ENCODE measurements at regions not wholly inside any gene's neighbourhood (a gene's known extent, or its start where the extent isn't known, plus 50 kb on each side); places are given as distances from the start of the nearest gene placed in this dataset.
A peak's percentile ranks its signal among the peaks of the same experiment; 100 is the strongest.

DNA sequence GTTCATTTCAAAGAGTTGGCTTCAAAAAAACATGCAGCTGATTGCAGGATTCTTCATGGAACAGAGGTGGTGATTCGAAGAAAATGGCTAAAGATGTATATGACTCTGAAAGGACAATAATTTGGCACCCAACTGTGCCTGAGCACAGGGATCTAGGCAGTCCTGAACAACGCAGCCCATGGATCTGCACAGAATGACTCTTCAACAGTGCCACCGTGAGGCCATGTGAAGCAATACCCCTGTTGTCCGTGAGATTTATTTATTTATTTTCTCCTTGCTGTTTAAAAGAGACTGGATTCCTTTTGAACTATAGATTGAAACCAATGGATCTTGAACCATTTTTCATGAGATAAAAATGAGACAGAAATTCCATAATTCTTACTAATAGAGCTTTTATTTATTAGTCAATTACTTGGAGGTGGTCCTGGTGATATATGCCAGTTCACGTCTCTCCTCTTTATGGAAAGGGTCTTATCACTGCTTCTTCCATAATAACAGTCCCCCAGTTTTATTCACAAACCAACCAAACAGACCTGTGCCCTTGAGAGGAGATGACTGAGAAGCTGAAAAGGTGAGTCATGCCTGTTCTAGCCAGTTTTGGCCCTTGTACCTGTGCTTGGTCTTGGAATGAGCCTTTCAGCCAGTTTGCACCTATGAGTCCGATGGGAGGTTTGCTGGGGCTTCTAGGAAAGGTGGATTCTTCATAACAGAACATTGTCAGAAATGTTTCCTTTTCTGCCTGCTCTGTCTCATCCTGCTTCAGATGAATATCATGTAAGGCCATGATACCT lies 1598.3 kb downstream of the AACS start:
- peak in 1 of 2 donors; percentile 54 for DNase-seq (ENCODE audit: low read depth in 2 of 2)

DNA sequence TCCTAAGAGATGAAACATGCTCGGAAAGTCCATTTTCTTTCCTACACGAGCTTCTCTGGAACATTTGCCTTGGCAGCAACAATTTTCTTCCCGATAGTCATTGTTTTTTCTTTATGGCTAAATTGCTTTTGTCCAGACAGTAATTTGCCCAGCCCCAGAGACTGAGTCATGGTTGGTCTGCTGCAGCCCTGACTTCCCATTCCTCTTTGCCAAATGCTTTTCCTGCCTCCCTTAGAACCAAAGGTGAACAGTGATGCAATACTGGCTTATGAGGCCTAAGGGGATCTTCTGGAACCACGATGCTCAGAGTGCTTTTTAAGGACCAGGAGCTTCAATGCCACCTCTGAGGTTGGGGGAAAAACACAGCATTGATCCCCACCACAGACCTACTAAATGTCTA lies 1599.6 kb upstream of the TMEM132C start:
- DNase-seq (ENCODE audit: low read depth in 2 of 2) = peak in 1 of 2 donors; percentile 90

DNA sequence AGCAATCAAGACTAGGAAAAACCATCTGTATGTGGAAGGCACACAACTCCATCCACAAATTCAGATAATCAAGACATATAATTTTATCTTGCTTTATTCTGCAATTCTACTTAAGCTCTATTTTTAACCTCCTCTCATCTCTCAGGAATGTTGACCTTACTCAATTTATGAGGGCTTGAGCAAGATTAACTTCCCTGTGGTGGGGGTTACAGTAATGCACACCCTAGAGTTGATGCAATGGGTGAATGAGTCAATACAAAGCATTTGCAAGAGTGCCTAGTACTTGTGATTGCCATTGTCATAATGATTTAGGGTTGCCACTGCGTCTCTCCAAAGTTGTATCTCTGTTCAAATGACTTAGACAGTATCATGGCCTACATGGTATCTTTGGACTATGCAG lies 1598.4 kb upstream of the TMEM132C start:
- peak in 1 of 2 donors; percentile 24 for DNase-seq (ENCODE audit: low read depth in 2 of 2)

DNA sequence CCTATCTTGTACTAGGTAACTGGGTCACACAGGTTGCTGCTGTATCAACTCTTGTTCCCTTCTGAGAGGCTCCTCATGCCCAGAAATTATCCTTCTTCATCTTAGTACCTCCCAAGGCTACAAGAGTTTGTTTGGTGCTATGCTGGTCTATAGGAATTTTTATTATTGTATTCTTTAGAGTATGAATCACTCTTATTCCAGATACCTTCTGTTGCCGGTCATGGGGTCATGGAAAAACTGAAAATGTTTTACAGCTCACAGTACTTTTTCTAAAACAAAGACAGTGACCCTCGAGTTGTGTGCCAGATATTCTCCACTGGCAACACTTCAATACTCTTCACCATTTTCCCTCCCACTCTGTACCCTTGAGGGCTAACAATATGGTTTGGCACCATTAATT lies 1598.0 kb upstream of the TMEM132C start:
- DNase-seq (ENCODE audit: low read depth in 2 of 2) = peak in 1 of 2 donors; percentile 90

DNA sequence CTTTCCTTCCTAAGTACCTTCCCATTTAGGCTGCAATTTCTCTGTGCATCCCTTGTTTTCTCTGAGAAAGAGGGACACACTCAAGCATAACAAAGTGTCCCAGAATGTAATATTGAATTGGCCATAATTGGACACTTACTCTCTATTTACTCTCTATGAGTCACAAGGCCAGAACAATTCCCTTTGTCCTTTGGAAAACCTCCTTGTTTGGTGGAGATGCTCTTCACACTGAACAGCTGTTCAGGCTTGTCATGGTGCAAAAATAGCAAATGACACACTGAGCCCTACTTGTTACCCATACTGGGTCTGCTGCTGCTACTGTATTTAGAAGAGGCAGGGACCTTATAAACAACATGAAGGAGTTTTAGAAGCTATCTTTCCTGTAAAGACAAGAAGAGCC lies 1590.5 kb upstream of the TMEM132C start:
- no peak for DNase-seq (ENCODE audit: low read depth in 2 of 2)

DNA sequence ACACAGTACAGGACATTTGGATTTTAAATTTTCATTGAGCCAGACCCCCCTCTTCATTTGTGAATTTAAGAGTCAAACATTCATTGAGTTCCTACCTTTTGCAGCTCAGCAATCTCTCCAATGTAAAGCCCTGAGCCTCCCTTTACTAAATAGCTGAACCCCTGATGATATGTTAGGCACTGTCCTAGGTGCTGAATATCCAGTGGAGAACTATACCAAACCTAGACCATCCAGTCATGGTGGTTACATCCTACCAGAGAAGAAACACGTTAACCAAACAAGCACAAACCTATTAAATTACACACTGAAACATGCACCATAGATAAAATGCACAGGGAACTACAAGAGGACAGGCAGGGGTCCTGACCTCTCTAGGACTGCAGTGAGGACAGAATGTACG lies 1585.3 kb upstream of the TMEM132C start:
- peak in 1 of 2 donors; percentile 3 for DNase-seq (ENCODE audit: low read depth in 2 of 2)

DNA sequence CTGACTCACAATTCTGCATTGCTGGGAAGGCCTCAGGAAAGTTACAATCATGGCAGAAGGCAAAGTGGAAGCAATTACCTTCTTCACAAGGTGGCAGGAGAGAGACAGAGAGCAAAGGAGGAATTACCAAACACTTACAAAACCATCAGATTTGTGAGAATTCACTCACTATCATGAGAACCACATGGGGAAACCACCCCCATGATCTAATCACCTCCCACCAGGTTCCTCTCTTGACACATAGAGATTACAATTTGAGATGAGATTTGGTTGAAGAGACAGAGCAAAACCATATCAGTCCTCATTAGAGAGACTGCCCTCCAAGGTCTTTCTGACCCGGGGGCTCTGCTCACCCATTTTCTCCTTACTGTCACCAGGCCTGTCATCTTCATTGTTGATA lies 1582.3 kb upstream of the TMEM132C start:
- DNase-seq (ENCODE audit: low read depth in 2 of 2) = no peak

DNA sequence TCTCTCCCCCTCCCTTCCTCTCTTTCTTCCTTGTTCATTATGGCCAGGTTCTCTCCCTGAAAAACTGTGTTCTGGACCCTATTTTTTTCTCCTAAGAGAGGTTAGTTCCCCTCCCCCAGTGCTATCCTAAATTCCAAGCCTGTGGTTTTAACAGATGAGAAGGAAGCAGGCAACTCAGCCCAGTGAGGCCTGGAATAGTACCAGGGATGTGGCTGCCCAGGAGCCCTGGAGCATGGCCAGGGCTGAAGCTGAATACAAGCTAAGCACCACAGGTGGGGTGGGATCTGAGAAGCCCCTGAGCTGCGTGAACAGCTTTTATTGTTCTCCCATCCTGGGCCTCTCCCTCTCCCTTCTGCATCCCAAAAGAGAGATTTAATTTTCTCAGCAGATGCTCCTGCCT lies 1581.3 kb upstream of the TMEM132C start:
- no peak for DNase-seq (ENCODE audit: low read depth in 2 of 2)

DNA sequence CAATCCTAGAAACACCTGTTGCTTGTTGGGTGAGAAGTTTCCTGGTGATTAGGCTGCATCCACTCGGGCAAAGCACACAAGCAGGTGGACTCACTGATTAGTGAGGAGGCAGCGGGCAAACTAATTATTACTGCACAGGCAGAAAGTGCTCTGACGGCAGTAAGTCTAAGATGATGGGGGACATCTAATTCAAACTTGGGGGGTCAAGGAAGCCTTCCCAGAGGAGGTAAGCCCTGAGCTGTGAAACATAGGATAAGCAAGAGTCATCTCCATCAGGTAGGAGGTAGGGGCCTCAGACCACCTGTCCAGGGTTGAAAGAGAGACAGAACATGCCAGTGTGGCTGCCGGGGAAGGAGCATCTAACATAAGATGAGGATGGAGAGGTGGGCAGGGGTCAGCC lies 1578.4 kb upstream of the TMEM132C start:
- no peak for DNase-seq (ENCODE audit: low read depth in 2 of 2)

DNA sequence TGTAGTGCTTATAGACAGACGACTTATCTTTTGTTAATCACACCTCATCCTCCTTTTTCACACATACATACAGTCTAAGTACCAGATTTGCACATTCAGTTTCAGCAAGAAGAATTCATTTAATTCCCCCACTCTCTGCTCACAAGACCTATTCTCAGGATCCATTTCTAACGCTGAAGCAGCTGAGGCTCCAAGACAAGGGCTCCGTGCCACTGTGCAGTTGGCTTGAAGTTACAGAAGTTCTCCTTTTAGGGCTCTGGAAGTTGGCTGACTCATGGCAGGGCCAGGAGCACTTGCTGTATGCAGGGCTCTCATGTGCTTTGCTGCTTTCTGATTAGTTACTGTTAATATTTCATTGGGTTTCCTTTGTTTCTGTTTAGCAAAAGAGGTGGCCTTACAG lies 1566.9 kb upstream of the TMEM132C start:
- no peak for DNase-seq (ENCODE audit: low read depth in 2 of 2)

DNA sequence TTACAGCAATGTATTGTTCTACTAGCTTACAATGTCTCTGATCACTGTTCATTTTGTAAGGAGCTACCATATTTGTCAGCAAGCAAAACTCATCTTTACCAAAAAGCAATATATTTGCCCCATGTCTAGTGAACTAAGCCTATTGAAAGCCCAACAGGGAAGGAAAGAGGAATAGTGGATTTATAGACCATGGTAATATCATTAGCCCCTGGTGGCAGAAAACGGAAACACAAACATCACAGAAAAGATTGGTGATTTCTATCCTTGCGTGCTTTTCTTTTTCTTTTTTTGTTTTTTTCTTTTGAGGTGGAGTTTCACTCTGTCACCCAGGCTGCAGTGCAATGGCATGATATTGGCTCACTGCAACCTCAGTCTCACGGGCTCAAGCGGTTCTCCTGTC lies 1562.4 kb upstream of the TMEM132C start:
- DNase-seq (ENCODE audit: low read depth in 2 of 2) = no peak

DNA sequence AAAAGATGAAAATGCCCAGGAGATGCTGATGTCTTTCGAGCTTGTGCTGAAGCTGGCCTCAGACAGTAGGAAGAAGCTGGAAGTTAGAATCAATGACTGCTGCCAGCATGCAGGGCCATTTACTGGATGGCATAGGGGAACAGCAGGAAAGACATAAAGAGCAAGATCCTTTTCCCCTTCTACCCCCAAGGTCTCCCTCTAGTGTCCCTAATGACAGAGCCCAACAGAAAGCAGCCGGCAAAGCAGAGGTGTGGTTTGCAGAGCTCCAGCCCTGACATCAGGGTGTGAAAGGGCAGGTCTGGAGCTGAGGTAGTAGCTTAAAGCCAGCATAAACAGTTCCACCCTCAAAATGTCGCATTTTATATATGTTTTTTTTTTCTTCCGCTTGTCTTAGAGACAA lies 1560.7 kb upstream of the TMEM132C start:
- no peak for DNase-seq (ENCODE audit: low read depth in 2 of 2)

DNA sequence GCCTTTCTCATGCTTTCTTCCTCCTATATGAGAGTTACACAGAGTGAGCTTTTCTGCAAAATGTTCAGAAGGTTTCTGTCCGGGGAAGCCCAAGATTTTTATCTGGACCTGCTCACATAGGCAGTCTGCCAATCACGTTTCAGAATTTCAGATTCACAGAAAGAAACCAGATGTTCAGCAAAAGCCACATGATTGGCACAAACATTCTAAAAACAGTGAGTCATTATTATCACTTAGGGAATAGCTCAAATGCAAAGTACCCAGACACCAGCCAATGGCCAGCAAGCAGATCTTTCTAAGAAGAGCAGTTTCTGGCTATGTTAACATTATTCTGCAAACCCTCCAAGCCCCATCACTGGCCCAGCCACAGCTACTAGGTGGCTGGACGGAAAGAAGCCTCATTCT lies 1558.5 kb upstream of the TMEM132C start:
- peak in 1 of 2 donors; percentile 4 for DNase-seq (ENCODE audit: low read depth in 2 of 2)

DNA sequence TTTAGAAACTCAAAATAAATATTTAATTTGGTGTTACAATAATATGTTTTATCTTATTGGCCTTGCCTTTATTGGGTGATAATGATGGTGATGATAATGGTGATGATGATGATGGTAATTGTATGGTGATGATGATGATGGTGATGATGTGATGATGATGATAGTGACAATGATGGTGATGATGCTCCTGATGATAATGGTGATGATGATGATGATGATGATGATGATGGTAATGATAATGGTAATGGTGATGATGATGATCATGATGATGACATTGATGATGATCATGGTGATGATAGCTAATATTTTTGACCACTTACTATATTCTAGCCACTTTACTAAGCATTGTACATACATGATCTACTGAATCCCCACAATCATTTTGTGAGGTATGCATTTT lies 1548.6 kb upstream of the TMEM132C start:
- DNase-seq (ENCODE audit: low read depth in 2 of 2) = no peak

DNA sequence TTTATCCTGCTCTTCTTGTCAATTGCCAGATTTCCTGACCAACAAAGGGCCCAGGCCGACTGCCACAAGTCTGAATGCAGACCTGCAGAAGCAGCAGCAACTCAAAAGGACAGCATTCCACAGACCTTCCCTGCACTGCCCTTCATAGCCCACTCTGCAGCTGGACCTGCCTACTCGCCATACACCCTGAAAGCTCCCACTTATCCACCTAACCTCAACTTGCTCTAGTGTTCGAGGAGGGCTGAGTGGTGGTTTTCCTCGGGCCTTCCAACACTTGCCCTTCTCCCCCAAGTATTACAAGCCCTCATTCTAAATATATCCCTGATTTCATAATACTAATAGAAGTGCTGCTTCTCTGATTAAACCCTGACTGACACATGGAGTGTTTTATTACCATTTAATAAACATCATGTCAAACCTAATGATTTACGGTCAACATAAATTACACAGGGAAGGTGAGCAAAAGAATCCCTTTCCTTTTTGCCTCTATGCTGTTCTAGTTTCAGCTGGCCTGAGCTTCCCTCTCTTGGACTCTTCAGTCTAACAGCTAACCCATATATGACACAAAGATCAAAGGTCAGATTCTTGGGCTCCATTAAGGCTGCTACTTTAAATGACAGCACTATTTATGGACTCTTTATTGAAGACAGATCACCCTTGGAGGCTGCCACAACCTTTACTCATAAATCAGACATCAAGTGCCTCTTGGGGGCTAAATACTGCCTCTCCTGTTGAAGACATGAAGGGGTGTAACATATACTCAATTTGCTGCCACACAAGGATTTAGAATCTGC lies 1546.9 kb upstream of the TMEM132C start:
- no peak for DNase-seq (ENCODE audit: low read depth in 2 of 2)

DNA sequence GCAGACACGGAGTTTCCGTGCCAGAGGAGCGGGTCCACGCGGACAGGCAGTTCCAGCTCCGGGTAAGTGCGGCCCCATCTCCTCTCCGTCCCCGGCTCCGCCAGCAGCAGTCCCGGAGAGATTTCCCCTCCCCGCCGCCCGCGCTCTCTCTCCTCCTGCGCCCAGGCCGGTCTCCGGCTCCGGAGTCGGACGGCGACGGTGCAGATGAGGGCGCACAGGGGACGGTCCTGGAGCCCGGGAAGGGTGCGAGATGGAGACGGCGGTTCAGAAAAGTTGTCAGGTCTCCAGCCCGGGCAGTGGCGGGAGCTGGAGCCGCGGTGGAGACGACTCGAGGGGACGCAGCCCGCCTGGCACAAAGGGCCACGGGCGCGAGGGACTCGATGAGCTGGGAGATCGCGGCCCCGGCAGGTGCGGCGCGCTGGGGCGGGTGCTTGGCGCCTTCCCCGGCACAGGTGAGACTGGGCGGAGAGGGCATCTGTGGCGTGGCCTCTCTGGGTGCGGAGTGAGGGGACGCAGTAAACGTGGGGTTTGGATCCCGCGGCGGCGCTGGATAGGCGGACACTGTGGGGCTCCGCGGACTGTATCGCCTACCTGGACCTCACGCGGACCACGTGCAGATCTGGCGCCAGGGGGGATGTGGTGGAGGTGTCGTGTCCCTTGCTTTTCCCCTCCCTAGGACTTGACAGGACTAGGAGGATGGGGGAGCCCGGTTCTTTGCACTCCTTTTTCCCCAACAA lies 1540.3 kb upstream of the TMEM132C start:
- DNase-seq (ENCODE audit: low read depth in 2 of 2) = no peak

DNA sequence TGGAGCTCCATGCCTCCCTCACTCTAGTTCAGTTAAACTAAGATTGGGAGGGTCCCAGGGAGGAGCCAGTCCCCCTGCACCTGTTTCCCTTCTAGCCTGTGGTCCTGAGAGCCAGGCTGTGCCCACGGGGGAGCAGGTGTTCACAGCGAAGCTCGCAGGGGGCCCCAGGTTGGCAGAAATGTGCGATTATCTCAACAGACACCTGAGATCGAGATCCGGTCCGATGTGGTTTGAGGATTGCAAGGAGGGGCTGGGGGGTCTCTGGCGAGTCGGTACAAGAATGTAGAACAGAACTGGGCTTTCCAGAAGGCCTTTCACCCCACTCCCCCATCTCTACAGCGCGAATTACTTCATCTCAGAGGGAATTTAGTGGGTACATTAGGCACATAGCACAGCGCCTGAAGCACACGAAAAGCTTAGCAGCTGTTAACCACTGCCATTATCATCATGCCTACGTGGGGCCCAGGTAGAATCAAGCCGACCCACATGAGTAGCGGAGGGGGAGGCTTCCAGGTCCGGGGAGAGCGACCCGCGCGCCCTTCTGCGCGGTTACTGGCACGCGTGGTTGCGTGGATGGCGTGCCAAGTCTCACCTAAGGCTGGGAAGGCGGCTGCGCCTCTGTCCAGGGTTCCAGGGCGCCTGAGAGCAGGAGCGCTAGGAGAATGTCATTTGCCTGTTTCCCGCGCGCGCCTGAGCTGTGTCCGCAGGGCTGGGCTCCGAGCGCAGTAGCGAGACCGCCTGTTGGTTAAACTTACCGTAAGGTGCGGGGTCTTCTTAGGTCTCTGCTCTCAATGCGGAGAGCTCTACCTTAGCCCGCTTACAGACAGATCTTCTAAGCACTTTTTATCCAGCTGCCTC lies 1539.5 kb upstream of the TMEM132C start:
- no peak for DNase-seq (ENCODE audit: low read depth in 2 of 2)

DNA sequence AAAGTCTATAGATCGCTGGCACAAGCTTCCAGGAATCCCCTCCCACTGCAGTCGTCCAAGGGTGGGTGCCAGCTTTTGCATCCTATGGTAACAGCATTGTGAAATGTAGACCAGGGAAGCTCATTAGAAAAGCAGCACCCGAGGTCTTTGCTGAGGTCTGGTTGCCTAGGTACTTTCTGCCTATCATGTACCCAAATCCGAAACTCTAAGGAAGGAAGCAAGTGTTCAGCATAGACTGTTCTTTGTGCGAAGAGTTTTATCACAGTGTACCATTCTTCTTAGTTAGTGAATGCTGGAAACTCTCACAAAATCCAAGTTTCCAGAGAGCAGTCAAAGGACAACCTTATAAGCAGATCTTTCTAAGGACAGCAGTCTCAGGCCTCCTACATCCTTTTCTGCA lies 1532.7 kb upstream of the TMEM132C start:
- no peak for DNase-seq (ENCODE audit: low read depth in 2 of 2)

DNA sequence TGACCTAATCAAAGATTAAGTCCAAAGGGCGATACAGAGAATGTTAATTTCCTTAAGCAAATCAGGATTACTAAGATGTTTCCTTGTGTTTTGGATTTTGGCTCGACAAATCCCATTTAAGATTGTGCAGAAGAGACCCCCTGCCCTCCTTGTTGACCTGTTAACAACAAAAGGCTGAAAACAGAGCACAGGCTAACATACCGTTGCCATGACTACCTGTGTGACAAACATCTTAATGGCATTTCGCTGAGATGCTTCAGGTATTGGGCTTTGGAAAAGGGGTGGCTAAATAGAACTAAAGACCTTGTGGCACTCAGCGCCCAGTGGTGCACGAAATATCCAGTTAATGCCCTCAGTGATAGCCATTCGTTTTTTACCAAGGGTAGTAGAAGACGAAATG lies 1532.3 kb upstream of the TMEM132C start:
- DNase-seq (ENCODE audit: low read depth in 2 of 2) = no peak

DNA sequence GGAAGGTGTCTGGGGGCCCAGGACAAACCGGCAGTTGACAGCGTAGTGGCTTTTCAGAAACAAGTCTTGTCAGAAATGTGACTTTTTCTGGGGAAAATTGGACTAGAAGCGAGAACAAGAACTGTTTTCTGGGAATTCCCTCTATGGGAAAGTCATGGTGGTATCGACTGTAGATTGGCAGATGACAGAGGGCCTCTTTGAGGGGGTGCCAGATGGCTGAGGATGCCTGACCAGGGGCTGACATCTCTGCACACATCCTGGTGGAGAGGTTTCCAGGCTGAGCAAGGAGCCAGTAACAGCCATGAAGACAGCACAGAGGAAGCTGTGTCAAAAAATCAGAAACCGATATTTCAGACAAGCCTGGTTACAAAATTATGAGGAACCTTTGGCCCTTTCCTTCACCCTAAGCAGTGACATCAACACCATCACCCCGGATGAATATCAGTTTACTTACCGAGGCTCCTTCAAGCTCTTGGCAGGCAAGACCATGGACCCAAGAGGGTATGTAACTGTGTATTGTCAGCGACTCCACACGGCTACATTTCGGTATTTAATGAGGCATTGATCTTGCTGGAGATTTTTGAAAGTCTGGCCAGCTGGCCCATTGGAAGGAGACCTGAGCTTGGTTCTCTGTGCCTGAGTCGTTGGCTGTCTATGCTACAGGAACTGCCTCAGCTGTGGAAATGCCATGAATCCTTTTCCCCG lies 1525.3 kb upstream of the TMEM132C start:
- DNase-seq (ENCODE audit: low read depth in 2 of 2) = no peak

DNA sequence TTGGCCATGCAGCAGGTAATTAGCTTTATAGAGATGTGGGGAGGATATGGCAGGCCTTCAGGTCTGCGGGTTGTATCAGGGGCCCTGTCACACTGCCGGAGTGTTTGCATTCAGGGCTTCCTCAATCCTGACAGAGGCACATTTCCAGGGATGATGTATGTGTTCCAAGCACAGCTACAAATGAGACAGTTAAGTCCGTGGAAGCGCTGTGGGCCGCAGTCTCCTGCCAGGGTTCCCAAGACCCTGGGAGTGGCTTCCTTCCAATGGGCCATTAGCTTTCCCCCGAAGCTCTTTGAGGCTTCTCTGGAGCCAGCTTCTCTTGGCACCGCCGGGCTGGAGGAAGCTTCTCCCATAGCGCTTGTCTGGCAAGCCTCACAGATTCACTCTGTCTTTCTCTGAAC lies 1524.7 kb upstream of the TMEM132C start:
- no peak for DNase-seq (ENCODE audit: low read depth in 2 of 2)

Measured in lung microvascular endothelial cell (primary cell).